ENCODE measurements at regions not wholly inside any gene's neighbourhood (a gene's known extent, or its start where the extent isn't known, plus 50 kb on each side); places are given as distances from the start of the nearest gene placed in this dataset.

DNA sequence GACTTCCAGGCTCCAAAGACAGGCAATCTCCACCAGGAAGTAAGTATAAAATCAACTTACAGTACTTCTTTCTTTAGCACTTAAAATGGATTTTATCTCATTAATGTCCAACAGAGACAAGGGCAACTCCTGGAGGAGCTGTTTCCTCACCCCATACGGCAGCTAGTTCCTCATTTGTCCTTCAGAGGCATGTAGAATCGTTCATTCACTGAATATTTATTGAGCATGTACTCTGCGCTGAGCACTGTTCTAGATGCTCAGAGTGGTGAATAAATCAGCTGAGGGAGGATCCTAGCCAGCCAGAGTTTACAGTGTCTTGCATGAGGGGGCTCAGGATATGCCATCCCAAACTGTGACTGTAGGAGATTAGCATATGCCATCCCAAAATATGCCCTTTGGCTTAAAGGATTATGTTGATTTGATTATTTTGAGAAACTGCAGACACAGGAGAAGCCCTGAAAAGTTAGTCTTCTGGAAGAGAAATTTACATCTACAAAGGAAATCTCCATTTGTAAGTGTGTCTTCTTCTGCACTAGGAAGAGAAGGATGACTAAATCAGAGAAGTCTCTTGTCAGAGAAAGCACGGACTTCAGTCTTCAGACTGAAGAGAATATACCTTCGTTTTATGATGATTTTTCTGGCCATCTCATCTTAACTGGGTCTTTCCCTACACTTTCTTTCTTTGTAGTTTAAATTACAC, 66.9 kb downstream of the BAMBI start:
- TF ChIP-seq CTCF (IDR thresholded peaks at IDR 0.05; ENCODE audit: borderline replicate concordance, control extremely low read depth, extremely low read depth, insufficient read depth, missing control alignments) = no peak
- no peak for DNase-seq (ENCODE audit: low spot score)
- in situ Hi-C loops (cut with MboI; ENCODE audit: low sequenced_read_pairs, unreplicated experiment) = no loop called here

DNA sequence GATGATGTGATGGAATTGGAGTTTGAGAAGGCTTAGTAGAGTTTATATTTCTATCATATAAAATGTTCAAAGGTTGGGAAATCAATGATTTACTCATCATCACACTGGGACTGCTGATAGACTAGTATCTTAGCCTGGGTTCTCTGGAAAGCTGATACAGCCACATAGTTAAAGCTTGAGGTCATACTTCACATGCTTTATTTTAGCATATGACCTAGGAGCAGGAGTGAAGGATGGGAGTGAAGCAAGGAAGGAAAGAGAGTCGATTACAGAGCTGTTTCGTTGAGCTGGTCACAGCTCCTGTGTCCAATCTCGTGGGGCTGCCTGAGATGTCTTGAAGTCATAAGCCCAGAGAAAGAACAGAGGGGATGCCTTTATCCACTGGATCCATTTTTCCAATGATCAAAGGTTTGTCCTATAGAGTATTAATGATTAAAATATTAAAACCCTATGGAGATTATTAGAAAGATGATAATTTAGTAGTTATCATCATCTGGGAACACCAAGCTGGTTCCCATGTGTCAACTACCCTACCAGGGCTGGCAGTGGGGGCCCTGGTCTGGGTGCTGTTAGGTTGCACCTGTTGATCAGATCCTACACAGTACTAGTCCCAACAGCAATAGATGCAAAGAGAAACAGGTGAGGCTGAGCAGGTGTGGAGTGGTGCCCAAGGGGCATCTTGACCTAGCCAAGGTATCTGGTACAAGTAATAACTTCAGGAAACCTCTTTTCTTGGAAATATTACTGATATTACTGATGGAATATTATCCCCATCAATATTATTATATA, 77.8 kb downstream of the BAMBI start:
- DNase-seq (ENCODE audit: low spot score) = no peak
- no peak for TF ChIP-seq CTCF (IDR thresholded peaks at IDR 0.05; ENCODE audit: borderline replicate concordance, control extremely low read depth, extremely low read depth, insufficient read depth, missing control alignments)
- in situ Hi-C loops (cut with MboI; ENCODE audit: low sequenced_read_pairs, unreplicated experiment) = no loop called here

- no peak for TF ChIP-seq CTCF (IDR thresholded peaks at IDR 0.05; ENCODE audit: borderline replicate concordance, control extremely low read depth, extremely low read depth, insufficient read depth, missing control alignments)
- no peak for DNase-seq (ENCODE audit: low spot score)
- in situ Hi-C loops (cut with MboI; ENCODE audit: low sequenced_read_pairs, unreplicated experiment) = no loop called here
Measured at GRCh38 chr10:28761084-28761846, 83.9 kb downstream of the BAMBI start.

GRCh38 chr10:28763471-28764170, 86.3 kb downstream of the BAMBI start:
- in situ Hi-C loops (cut with MboI; ENCODE audit: low sequenced_read_pairs, unreplicated experiment) = no loop called here
- TF ChIP-seq CTCF (IDR thresholded peaks at IDR 0.05; ENCODE audit: borderline replicate concordance, control extremely low read depth, extremely low read depth, insufficient read depth, missing control alignments) = no peak
- no peak for DNase-seq (ENCODE audit: low spot score)

GRCh38 chr10:28765641-28766040, 88.3 kb downstream of the BAMBI start:
- TF ChIP-seq CTCF (IDR thresholded peaks at IDR 0.05; ENCODE audit: borderline replicate concordance, control extremely low read depth, extremely low read depth, insufficient read depth, missing control alignments) = no peak
- DNase-seq (ENCODE audit: low spot score) = no peak
- in situ Hi-C loops (cut with MboI; ENCODE audit: low sequenced_read_pairs, unreplicated experiment) = no loop called here

DNA sequence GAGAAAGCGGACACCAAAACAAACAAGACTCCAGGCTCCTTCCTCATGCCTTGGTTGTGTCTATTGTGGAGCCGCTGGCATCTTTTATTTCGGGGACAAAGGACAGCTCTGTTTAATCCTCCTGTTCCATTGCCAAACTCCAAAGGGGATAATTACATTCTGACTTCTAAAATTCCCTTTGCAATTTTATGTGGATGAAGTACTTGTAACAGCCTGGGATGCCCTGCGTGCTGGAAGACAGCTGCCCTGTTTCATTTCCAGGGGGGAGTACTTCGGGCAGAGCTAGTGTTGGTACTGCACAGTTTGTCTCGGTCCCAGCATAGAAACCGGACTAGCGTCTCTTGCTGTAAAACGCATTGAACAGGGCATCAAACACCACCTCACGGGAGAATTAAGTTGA, 90.9 kb downstream of the BAMBI start:
- TF ChIP-seq CTCF (IDR thresholded peaks at IDR 0.05; ENCODE audit: borderline replicate concordance, control extremely low read depth, extremely low read depth, insufficient read depth, missing control alignments) = no peak
- DNase-seq (ENCODE audit: low spot score) = no peak
- in situ Hi-C loops (cut with MboI; ENCODE audit: low sequenced_read_pairs, unreplicated experiment) = no loop called here
